ENCODE measurements at regions not wholly inside any gene's neighbourhood (a gene's known extent, or its start where the extent isn't known, plus 50 kb on each side); places are given as distances from the start of the nearest gene placed in this dataset.
A peak's percentile ranks its signal among the peaks of the same experiment; 100 is the strongest.

DNA sequence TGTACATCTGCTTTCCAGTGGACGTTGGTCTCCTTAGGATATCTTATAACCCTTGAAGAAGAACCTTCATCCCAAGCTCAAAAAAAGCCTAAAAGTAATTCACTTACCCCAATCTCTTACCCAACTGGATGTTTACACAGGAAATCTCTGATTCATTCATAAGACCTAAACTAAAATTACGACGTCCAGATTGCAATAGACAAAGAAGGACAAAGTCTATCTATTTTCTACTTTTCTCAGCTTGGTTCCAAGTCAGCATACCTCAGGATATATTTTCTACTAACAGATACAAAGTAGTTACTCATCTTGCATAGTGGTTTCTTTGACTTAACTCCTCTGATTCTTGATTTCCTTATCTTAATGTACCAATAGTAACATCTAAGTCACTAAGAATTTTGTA lies 669.9 kb downstream of the OTOL1 start:
- H3K4me3 ChIP-seq (ENCODE audit: low read length): no peak overlapping the region
- TF ChIP-seq CTCF (IDR thresholded peaks at IDR 0.05; ENCODE audit: insufficient read depth, low read depth, low read length, missing control alignments): no peak
- no peak for DNase-seq (ENCODE audit: low read depth)

DNA sequence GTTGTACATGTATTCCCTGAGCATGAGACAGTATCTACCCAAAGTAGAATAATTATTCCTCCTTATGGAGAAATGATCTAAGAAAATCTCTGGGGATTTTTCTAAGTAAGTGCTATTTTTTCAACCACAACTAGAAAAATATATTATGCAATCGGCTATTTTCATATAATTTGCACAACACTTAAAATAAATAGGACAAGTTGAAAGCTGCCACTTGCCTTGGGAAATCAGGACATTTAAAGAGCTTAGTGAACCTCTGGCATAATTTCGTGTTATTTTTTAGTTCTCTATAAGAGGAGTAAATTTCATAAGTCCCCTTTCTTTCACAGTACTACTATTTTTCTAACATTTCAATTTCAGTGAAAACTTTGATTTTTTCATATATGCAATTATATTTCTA lies 672.1 kb downstream of the OTOL1 start:
- no peak for DNase-seq (ENCODE audit: low read depth)
- H3K4me3 ChIP-seq (ENCODE audit: low read length): no peak overlapping the region
- no peak for TF ChIP-seq CTCF (IDR thresholded peaks at IDR 0.05; ENCODE audit: insufficient read depth, low read depth, low read length, missing control alignments)

DNA sequence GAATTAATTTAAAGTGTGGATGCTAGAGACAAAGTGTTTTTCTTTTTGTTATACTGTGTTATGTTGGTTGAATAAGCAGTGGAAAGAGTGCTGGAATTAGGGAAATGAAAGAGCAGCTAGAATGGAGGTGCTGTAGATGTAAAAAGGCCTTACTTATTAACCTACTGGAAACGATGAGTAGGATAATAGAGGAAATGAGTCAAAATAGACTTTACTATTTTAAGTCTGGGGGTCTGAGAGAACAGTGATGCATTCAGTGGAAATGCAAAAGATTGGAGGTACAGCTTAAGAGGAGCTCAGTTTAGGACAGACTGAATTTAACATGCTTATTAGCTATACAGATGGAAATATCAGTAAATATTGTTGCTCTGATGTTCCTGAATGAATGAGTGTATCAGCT lies 674.0 kb downstream of the OTOL1 start:
- no peak overlapping the region for H3K4me3 ChIP-seq (ENCODE audit: low read length)
- no peak for TF ChIP-seq CTCF (IDR thresholded peaks at IDR 0.05; ENCODE audit: insufficient read depth, low read depth, low read length, missing control alignments)
- DNase-seq (ENCODE audit: low read depth): no peak

DNA sequence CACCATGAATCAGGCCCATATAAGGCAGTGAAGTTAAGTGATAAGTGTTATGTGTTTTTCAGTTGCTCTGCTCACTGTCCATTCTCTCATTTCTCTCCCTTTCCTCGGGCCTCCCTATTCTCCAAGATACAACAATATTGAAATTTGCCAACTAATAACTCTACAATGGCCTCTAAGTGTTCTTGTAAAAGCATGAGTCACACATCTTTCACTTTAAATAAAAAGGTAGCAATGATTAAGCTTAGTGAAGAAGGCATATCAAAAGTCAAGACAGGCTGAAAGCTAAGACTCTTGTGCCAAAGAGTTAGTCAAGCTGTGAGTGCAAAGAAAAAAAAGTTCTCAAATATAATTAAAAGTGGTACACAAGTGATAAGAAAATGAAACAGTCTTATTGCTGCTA lies 675.4 kb downstream of the OTOL1 start:
- no peak for TF ChIP-seq CTCF (IDR thresholded peaks at IDR 0.05; ENCODE audit: insufficient read depth, low read depth, low read length, missing control alignments)
- H3K4me3 ChIP-seq (ENCODE audit: low read length): no peak overlapping the region
- peak; percentile 33 for DNase-seq (ENCODE audit: low read depth)

DNA sequence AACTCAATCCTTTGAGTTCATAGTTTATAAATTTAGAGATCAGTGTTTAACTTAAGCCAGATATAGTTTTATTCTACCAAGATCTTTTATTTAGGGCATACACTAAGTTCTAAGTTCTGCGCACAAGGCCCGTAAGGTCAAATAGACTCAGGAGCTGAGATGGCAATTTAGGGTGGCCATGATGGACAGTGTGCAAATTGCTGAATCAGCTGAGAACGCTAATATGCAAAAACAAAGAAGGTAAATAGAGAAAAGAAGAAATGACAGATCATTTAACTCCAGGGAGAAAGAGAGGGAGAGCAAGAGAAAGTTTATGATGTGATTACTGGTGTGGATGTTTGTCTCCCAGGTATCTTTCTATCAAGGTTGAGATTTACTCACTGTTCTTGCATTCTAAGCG lies 678.5 kb downstream of the OTOL1 start:
- TF ChIP-seq CTCF (IDR thresholded peaks at IDR 0.05; ENCODE audit: insufficient read depth, low read depth, low read length, missing control alignments): no peak
- no peak overlapping the region for H3K4me3 ChIP-seq (ENCODE audit: low read length)
- DNase-seq (ENCODE audit: low read depth): no peak

- DNase-seq (ENCODE audit: low read depth): no peak
- no peak overlapping the region for H3K4me3 ChIP-seq (ENCODE audit: low read length)
- no peak for TF ChIP-seq CTCF (IDR thresholded peaks at IDR 0.05; ENCODE audit: insufficient read depth, low read depth, low read length, missing control alignments)
These were observed 679.3 kb downstream of the OTOL1 start for GRCh38 chr3:162175878-162176277.

- H3K4me3 ChIP-seq (ENCODE audit: low read length): no peak overlapping the region
- DNase-seq (ENCODE audit: low read depth): no peak
- TF ChIP-seq CTCF (IDR thresholded peaks at IDR 0.05; ENCODE audit: insufficient read depth, low read depth, low read length, missing control alignments): no peak
These were observed 686.8 kb downstream of the OTOL1 start for GRCh38 chr3:162183440-162183839.

Measured in epithelial cell of esophagus (primary cell).